GM23248 (cell line): ENCODE measurements at regions not wholly inside any gene's neighbourhood (a gene's known extent, or its start where the extent isn't known, plus 50 kb on each side); places are given as distances from the start of the nearest gene placed in this dataset.

Experiments
- DNase-seq: peaks from one replicate; pipeline ENCODE4 v3.0.0-alpha.2; 2015
- H2AFZ ChIP-seq: fragments of 200-600 bp; sonication (generic); 2 replicates; pipeline ENCODE4 v1.6.1; 2016; ENCODE audit warnings: antibody characterized with exemption
- H3F3A ChIP-seq: fragments of 200-600 bp; sonication (generic); 2 replicates; pipeline ENCODE4 v1.6.1; 2016; ENCODE audit warnings: mild to moderate bottlenecking, antibody characterized with exemption, mixed run types; ENCODE audit not compliant: insufficient read depth
- H3K27ac ChIP-seq: fragments of 200-600 bp; sonication (generic); 2 replicates; pipeline ENCODE4 v1.5.1; 2016; ENCODE audit warnings: mild to moderate bottlenecking
- H3K27me3 ChIP-seq: fragments of 200-600 bp; sonication (generic); replicated peaks from 2 replicates; pipeline ENCODE4 v1.6.1; 2016; ENCODE audit warnings: mild to moderate bottlenecking; ENCODE audit not compliant: insufficient read depth
- H3K36me3 ChIP-seq: fragments of 200-600 bp; sonication (generic); 2 replicates; pipeline ENCODE4 v1.6.1; 2016; ENCODE audit warnings: low read depth, mild to moderate bottlenecking
- H3K4me1 ChIP-seq: fragments of 200-600 bp; sonication (generic); 2 replicates; pipeline ENCODE4 v1.6.1; 2016; ENCODE audit warnings: mild to moderate bottlenecking; ENCODE audit not compliant: insufficient read depth
- H3K4me2 ChIP-seq: fragments of 200-600 bp; sonication (generic); one replicate; pipeline ENCODE4 v1.6.1; 2016; ENCODE audit warnings: mild to moderate bottlenecking; ENCODE audit not compliant: unreplicated experiment
- H3K4me3 ChIP-seq: fragments of 200-600 bp; sonication (generic); 2 replicates; pipeline ENCODE4 v1.5.1; 2016; ENCODE audit warnings: mild to moderate bottlenecking
- H3K79me2 ChIP-seq: fragments of 200-600 bp; sonication (generic); 2 replicates; pipeline ENCODE4 v1.6.1; 2016; ENCODE audit warnings: mild to moderate bottlenecking; ENCODE audit not compliant: insufficient read depth
- H3K9ac ChIP-seq: fragments of 200-600 bp; sonication (generic); 2 replicates; pipeline ENCODE4 v1.6.1; 2016; ENCODE audit warnings: mild to moderate bottlenecking
- H3K9me2 ChIP-seq: fragments of 200-600 bp; sonication (generic); 2 replicates; pipeline ENCODE4 v1.6.1; 2016; ENCODE audit warnings: mixed run types, mild to moderate bottlenecking, moderate library complexity; ENCODE audit not compliant: insufficient read depth
- H3K9me3 ChIP-seq: fragments of 200-600 bp; sonication (generic); one replicate; pipeline ENCODE4 v1.6.1; 2017; ENCODE audit warnings: low read depth
- H4K20me1 ChIP-seq: fragments of 200-600 bp; sonication (generic); 2 replicates; pipeline ENCODE4 v1.6.0; 2016; ENCODE audit not compliant: insufficient read depth
- EZH2 ChIP-seq: fragments of 200-600 bp; sonication (generic); IDR thresholded peaks from 2 replicates; pipeline ENCODE4 v1.6.1; 2018; ENCODE audit warnings: antibody characterized with exemption, mild to moderate bottlenecking; ENCODE audit not compliant: insufficient read depth, poor library complexity, severe bottlenecking
- EZH2phosphoT487 ChIP-seq: fragments of 200-600 bp; sonication (generic); IDR thresholded peaks from 2 replicates; pipeline ENCODE4 v1.6.1; 2018; ENCODE audit warnings: antibody characterized with exemption, moderate library complexity, mild to moderate bottlenecking, low read depth; ENCODE audit not compliant: insufficient read depth
- WGBS, 2 experiments: methylation state at CpG; one replicate each; pipeline ENCODE4 v1.1.6; 2015 to 2017; ENCODE audit warnings: low lambda C conversion rate in 2 of 2, low coverage in 1 of 2; ENCODE audit errors: missing lambda C conversion rate in 2 of 2; 5-methylcytosine and 5-hydroxymethylcytosine counted together
- in situ Hi-C: fragments of 300-500 bp; cut with MboI; formaldehyde crosslinking; loops from 2 replicates; pipeline ENCODE4 v1.15.0; 2020

GRCh38 chr7:16338065-16338464 lies 83.3 kb downstream of the CRPPA start:
- H3F3A ChIP-seq: no peaks in the 10 kb centered on the region
- H3K36me3 ChIP-seq: no peaks in the 10 kb centered on the region
- H3K9me3 ChIP-seq: no peaks in the 10 kb centered on the region
- no peak overlapping the region for H3K4me3 ChIP-seq
- no peaks in the 10 kb centered on the region for H4K20me1 ChIP-seq
- H3K27me3 ChIP-seq: no peaks in the 10 kb centered on the region
- H3K9me2 ChIP-seq: no peaks in the 10 kb centered on the region
- TF ChIP-seq EZH2phosphoT487 (no peak), EZH2 (no peak)
- no peak overlapping the region for H3K9ac ChIP-seq
- in situ Hi-C loops: no loop called here
- H3K4me2 ChIP-seq: no peak overlapping the region
- H3K4me1 ChIP-seq: no peaks in the 10 kb centered on the region
- no peak overlapping the region for H2AFZ ChIP-seq
- no peak for DNase-seq
- WGBS, 2 experiments: 100% methylated on average over 1 of the region's 1 CpG
- no peaks in the 10 kb centered on the region for H3K79me2 ChIP-seq
- no peak overlapping the region for H3K27ac ChIP-seq

GRCh38 chr7:16326106-16326505 lies 95.2 kb downstream of the CRPPA start:
- in situ Hi-C loops: no loop called here
- no peaks in the 10 kb centered on the region for H3K36me3 ChIP-seq
- H3K4me2 ChIP-seq: no peak overlapping the region
- H3K27me3 ChIP-seq: no peaks in the 10 kb centered on the region
- no peak overlapping the region for H3K27ac ChIP-seq
- no peaks in the 10 kb centered on the region for H3F3A ChIP-seq
- H3K9me3 ChIP-seq: no peaks in the 10 kb centered on the region
- no peaks in the 10 kb centered on the region for H3K79me2 ChIP-seq
- no peaks in the 10 kb centered on the region for H4K20me1 ChIP-seq
- TF ChIP-seq EZH2phosphoT487 (no peak), EZH2 (no peak)
- no peak overlapping the region for H2AFZ ChIP-seq
- H3K9me2 ChIP-seq: peaks cover 3% of the 10 kb centered on the region; the same call in 1 of the 2 replicates
- no peaks in the 10 kb centered on the region for H3K4me1 ChIP-seq
- no peak for DNase-seq
- no peak overlapping the region for H3K9ac ChIP-seq
- no peak overlapping the region for H3K4me3 ChIP-seq

GRCh38 chr7:16323313-16323712 lies 98.0 kb downstream of the CRPPA start:
- Histone ChIP-seq H4K20me1 (no peaks in the 10 kb centered on the region), H3K36me3 (no peaks in the 10 kb centered on the region), H3K9ac (no peak overlapping the region), H2AFZ (no peak overlapping the region), H3K27me3 (no peaks in the 10 kb centered on the region), H3K9me2 (peaks cover 3% of the 10 kb centered on the region; the same call in 1 of the 2 replicates), H3K79me2 (no peaks in the 10 kb centered on the region), H3K4me3 (no peak overlapping the region), H3F3A (no peaks in the 10 kb centered on the region), H3K4me1 (no peaks in the 10 kb centered on the region), H3K27ac (no peak overlapping the region), H3K4me2 (no peak overlapping the region), H3K9me3 (no peaks in the 10 kb centered on the region)
- 94 to 97% methylated on average over 1 of the region's 1 CpG for WGBS, 2 experiments
- TF ChIP-seq EZH2: no peak
- TF ChIP-seq EZH2phosphoT487: no peak
- in situ Hi-C loops: no loop called here
- DNase-seq: no peak

GRCh38 chr7:16320099-16320660 lies 101.2 kb downstream of the CRPPA start:
- no peaks in the 10 kb centered on the region for H3F3A ChIP-seq
- no peaks in the 10 kb centered on the region for H4K20me1 ChIP-seq
- H3K79me2 ChIP-seq: no peaks in the 10 kb centered on the region
- no peaks in the 10 kb centered on the region for H3K36me3 ChIP-seq
- TF ChIP-seq EZH2phosphoT487: no peak
- TF ChIP-seq EZH2: no peak
- no peaks in the 10 kb centered on the region for H3K9me3 ChIP-seq
- no peaks in the 10 kb centered on the region for H3K4me1 ChIP-seq
- no peak overlapping the region for H2AFZ ChIP-seq
- H3K9ac ChIP-seq: no peak overlapping the region
- H3K9me2 ChIP-seq: peaks cover 3% of the 10 kb centered on the region; the same call in 1 of the 2 replicates
- no peak overlapping the region for H3K4me2 ChIP-seq
- no peak overlapping the region for H3K27ac ChIP-seq
- in situ Hi-C loops: no loop called here
- H3K4me3 ChIP-seq: no peak overlapping the region
- H3K27me3 ChIP-seq: no peaks in the 10 kb centered on the region
- no peak for DNase-seq
- WGBS, 2 experiments: 84 to 86% methylated on average over 2 of the region's 2 CpGs
